ENCODE measurements at regions not wholly inside any gene's neighbourhood (a gene's known extent, or its start where the extent isn't known, plus 50 kb on each side); places are given as distances from the start of the nearest gene placed in this dataset.

DNA sequence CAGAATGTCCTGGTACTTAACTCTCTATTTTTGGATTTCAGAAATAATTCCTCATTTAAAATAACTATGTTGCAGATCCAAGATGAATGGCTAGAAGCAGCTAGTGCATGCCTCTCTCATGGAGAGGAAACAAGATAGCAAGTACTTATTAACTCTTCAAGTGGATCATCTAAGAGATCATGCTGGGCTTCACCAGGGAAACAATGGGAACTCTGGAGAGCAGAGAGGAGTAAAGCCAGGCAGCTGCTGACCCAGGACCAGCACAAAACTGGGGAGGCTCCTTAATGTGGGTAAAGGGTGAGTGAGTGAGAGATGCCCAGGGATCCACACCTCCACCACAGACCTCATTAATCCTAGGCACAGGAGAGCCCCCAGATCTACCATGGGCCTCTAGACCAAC is 897.8 kb upstream of the ACO1 start:
- TF ChIP-seq, protein P1, sequence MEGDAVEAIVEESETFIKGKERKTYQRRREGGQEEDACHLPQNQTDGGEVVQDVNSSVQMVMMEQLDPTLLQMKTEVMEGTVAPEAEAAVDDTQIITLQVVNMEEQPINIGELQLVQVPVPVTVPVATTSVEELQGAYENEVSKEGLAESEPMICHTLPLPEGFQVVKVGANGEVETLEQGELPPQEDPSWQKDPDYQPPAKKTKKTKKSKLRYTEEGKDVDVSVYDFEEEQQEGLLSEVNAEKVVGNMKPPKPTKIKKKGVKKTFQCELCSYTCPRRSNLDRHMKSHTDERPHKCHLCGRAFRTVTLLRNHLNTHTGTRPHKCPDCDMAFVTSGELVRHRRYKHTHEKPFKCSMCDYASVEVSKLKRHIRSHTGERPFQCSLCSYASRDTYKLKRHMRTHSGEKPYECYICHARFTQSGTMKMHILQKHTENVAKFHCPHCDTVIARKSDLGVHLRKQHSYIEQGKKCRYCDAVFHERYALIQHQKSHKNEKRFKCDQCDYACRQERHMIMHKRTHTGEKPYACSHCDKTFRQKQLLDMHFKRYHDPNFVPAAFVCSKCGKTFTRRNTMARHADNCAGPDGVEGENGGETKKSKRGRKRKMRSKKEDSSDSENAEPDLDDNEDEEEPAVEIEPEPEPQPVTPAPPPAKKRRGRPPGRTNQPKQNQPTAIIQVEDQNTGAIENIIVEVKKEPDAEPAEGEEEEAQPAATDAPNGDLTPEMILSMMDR (conservative IDR thresholded peaks at IDR 0.05 in 1 of 2, IDR thresholded peaks at IDR 0.05 in 1 of 2; ENCODE audit: extremely low read depth in 1 of 2, insufficient read depth in 1 of 2, low read depth in 1 of 2, low read length in 2 of 2), result no peak
- TF ChIP-seq EZH2 (IDR thresholded peaks at IDR 0.05; ENCODE audit: borderline replicate concordance, low read length), result no peak

All from mammary epithelial cell (primary cell).